ENCODE measurements at regions not wholly inside any gene's neighbourhood (a gene's known extent, or its start where the extent isn't known, plus 50 kb on each side); places are given as distances from the start of the nearest gene placed in this dataset.

DNA sequence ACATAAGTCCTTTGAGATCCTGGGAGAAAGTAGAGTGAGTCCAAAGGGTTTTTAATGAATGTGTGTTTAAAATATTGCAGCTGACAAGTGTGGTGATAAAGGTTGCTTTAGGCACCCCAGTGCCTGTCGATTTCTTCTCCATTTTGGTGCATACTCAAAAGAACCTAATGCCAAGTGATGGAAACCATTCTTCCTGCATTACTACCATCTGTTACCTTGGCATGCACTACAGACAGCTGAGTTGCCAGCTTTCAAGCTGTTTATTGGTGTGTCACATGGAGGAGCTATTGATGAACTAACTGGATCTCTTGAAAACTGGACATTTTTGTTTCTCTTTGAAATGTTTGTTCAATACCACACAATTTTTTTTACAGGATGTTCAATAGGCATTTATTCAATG is 350.0 kb downstream of the AKAIN1 start:
- DNase-seq: no peak

DNA sequence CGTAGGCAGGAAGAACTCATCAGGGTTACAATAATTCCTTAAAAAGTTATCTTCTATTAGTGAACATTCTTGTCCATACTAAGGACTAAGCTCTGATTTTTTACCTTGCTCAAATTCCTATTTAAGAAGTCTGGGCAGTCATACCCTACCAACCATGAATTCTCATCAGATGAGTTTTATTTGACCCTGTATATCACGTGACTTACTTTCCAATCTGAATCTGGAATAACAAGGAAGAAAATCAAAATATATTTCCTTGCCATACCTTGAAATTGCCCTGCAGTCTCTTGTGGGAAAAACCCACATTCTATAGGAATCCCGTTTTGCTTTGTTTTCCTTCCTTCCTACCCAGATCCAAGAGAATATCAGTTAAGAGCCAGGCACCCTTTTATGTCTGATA is 352.7 kb downstream of the AKAIN1 start:
- no peak for DNase-seq

DNA sequence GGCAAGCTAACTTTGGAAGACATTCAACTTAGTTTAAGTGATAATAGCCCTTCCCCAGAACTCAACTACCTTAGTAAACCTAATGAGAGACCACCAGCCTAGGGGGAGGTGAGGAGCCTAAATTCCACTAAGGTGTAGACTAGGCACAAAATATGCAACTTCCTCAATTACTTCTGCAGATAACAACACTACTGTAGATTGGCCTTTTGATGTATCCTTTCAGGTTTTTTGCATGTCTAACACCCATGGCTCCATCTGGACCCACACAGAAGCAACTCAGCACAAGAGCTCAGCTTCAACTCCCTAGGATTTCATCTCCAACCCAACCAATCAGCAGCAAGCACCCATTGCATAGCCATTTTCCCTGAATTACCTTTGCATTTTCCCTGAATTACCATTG is 353.3 kb downstream of the AKAIN1 start:
- no peak for DNase-seq

DNA sequence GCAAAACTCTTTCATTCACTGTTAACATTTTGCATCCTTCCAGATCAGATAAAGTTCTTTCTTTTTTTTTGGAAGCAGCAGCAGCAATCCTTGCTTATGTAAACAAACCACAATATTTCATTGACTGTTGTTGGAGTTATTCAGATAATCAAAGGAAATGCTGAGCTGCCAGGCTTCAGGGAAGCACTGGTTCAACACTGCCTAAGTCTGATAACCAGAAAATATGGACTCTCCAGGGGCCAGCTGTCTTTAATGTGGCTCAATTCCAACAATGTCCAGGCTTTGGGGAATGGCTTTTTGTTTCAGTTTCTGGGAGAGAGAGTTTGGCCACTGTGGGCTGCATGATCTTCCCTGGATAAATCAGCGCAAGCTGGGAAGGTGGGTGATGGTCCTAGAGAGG is 354.3 kb downstream of the AKAIN1 start:
- no peak for DNase-seq

DNA sequence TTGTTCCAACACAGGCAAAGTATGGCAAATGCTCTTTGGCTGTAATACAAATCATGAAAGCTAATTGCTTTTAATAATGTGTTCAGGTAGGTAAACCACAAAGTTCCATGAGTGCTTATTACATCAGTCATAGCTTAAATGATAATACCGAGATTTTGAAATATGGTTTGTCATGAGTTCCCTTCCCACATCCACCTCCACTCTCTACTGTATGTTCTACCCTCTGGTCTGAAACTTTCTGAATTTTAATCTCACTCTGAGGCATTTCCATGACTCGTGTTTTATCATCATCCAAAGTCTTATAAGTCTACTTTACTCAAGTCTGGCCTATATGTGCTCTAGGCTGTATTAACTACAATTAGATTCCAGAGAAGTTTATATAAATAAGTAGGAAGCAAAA is 354.8 kb downstream of the AKAIN1 start:
- no peak for DNase-seq

DNA sequence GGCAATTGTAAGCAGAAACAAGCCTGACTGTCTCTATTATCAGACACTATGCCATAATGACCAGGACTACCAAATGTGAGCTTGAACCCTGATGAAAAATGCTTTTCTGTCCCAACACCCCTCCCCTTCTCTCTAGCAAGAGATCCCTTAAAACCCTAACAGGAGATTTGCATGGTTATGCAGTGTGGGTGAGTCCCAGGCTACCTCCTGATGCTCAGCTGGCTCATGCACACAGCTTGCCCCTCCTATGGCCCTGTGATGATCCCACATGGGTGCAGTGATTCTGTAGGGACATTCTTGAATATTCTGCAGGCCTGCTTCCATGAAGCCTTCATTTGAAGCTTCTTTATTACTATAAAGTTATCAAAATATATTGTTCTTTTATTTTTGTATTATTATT is 357.4 kb downstream of the AKAIN1 start:
- DNase-seq: no peak

DNA sequence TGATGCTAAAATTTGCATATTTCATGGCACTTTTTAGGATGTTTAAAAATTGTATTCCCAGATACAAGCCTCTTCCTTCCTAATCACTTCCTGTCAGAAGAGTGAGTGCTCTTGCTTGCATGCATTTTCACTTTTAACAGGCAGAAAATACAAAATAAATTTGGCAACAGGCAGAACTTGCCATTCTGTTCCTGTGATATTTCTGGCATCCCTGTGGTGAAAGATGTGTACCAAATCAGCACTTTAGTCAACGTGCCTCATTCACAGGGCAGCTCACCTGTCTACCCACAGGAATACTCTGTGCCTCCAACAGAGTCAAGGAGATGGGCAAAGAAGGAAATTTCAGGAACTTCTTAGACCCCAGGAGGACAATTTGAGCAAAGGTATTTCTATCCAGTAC is 360.9 kb downstream of the AKAIN1 start:
- no peak for DNase-seq

DNA sequence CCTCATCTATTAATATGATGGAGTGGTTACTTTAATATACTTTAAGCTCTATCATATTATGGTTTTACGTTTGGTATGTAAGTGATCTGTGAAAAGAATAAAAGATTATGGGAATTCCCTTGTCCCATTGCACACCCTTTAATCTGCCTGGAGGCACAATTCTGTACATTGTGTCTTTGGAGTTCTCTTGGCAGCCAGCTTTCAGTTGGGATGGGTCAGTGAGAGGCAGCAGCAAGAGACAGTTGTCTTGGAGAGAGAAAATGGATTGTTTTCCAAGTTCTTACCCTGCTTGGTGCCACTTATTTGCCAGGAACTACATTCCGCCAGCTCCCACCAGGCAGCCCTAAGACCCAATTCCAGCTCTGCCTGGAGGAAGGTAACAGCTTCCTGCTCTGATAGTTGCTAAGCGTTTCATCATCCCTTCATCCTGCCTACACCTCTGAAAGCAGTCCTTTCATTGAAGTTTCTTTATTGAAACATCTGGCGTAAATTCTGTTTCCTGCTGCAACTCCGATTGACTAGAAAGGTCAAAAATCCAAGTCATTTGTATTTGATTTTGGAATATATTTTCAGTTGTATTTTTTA is 365.2 kb downstream of the AKAIN1 start:
- no peak for DNase-seq

DNA sequence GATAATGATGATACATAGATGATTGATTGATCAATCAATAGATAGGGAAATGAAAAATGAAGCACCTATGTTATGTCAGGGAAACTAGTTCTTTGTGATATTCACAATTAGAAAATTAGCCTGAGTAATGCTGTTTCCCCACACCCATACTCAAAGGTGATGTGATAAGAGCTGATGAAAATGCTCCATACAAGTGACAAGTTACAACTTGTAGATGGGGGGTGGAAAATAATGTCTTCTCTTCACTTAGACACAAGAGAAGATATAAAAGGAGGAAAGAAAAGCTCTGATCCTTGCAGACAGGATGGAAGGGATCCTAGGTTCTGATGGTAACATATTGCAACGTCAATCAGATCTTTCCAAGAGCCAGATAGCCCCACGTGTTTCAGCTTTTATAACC is 365.9 kb downstream of the AKAIN1 start:
- no peak for DNase-seq

DNA sequence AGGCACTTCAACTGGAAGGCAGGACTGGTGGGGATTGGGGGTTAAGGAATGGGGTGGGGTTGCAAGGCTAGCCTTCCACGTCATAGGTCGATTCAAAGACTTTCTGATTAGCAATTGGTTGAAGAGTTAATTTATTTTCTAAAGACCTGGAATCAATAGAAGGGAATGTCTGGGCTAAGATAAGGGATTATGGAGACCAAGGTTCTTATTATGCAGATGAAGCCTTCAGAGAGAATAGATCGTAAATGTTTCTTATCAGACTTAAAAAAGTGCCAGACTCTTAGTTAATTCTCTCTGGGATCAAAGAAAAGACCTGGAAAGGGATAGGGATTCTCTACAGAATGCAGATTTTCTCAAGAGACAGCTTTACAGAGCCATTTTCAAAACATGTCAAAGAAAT is 368.0 kb upstream of the DLGAP1 start:
- DNase-seq: no peak

DNA sequence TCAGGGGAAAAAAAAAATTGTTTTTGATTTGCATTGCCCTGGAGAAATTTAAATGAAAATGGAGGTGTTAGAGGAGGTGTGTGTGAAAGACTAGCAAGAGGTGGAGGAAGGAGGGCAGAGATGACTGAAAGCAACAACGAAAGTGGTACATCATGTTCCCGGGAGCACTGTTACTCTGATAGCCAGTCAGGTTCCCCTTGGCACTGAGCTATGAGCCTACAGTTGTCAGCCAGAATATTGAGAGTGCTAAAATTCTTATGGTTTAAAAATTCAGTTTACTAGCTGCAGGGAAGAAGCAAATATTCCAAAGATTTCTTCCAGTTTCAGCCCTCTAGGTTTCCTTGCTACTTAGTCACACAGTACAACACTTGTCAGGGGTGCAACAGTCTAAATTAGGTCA is 366.7 kb upstream of the DLGAP1 start:
- DNase-seq: no peak

DNA sequence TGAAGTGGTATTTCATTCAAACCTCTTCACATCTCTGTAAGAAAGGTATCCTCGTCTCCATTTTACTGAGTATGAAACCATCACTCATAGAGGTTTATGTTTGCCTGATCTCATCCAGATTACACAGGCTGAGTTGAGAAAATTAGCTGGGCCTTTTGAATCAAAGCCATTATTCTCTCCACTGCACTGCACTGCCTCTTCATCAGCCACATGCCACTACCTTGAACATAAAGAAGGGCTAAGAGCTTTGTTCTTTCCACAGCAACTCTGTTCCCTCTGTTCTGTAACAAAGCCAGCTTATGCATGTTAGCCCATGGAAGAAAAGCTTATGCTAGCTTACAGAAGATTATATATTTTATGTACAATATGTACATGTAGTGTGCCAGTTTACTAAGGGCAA is 362.6 kb upstream of the DLGAP1 start:
- no peak for DNase-seq

DNA sequence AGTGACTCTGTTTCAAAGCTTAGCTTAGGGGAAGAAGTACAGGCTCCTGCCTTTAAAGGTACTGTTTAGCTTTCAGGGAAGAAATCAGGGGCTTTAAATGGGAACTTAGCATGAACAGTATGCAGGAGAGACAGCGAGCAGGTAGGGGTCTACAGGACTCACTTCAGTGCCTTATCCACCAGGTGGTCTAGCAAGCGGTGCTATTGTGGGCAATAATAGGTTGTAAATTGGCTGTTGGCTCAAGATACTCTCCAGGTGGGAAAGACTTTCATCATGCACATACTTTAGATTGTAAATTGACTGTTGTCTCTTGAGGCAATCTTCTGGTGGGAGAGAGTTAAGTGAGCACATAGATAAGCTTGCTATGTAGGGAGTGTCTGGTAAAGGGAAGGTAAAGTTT is 358.6 kb upstream of the DLGAP1 start:
- no peak for DNase-seq

DNA sequence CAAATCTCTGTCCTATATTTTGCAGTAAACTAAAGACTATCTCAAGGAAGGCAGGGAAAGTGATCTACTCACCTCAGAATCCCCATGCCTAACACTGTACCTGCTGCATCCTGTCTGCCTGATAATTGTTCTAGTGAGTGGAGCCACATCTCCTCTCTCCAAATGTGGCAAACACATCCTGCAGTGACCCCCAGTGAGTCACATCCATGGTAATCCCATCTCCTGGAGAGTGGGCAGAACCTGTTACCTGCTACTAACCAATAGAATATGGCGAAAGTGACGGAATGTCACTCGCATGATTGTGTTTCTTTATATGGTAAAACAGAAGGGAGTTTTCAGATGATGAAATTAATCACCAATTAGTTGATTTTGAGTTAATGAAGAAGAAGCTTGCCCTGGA is 353.8 kb upstream of the DLGAP1 start:
- DNase-seq: no peak

DNA sequence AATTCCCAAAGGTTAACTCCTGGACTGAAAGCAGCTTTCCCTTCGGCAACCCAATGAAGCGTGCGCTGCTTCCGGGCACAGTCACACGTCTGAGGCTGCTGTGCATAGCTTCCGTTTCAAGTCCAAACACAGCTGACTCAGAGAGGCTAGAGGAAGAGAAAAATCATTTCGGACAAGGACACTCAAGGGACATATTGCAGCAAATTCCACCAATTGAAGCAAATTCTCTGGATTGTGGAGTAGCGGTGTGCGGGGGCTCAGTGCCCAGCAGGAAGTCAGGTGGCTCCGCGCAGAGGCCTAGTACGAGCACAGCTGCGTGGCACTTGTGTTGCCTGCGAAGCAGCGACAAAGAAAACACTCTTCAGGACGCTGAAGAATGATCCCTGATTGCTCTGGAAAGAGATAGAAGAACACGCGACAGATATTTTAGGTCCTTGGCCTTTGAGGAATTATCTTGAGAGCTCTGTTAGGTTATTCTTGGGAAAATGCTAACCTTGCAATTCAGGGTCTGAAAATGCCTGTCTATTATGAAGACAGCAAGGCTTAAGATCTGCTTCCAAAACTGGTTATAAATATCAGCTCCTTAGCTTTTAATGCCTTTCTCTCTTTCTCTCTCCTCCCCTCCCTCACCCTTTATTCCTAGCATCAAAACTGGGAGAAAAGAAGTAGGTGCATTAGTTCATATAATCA is 352.6 kb upstream of the DLGAP1 start:
- DNase-seq: no peak

DNA sequence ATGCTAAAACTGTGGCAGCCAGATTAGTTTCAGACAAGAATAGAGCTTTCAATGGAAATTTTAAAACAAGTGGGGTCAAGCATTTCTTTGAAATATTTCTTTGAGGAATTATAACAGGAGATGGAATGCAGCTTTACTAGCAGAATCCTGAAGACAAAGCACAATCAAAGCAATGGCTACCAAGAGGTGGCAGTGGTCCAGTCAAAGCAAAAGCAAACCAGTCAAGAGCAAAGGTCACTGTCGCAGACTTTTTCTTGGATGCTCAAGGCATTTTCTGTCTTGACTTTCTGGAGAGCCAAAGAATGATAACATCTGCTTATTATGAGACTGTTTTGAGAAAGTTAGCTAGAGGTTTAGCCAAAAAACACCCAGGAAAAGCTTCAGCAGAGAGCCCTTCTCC is 351.2 kb upstream of the DLGAP1 start:
- DNase-seq: no peak

DNA sequence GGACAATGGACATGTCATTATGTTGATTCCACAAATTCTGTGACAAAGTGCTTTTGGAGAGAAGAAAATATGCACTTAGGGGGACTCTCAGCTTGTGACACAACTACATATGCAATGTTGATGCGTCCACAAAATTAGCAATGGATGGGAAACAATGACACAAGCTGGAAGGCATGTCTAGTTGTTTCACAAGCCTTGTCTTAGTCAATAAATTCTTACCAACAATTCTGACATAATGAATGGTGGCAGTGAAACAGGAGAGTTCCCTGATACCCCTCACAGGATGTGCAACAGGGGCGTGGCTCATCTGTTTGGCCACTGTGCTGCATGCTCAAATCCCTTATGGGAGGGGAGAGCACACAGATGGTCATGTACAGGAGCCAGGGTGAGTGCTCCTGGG is 347.2 kb upstream of the DLGAP1 start:
- DNase-seq: no peak

DNA sequence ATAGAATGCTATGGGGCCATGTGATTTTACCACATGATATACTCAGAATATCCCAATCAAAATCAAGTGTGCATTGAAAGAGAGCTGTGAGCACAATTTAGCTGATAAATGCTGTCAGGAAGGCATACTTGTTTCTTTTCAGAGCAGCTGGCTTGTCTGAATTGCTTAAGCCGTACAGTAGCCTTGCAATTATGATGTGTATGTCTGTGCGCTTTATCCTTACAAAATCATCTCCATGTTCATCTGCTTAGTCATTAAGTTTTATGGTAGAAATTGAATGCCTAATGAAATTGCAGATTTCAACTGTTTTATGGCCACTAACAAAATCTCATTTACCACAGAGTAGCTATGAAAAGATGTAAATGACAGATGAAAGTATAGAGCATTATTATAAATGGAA is 346.0 kb upstream of the DLGAP1 start:
- DNase-seq: no peak

DNA sequence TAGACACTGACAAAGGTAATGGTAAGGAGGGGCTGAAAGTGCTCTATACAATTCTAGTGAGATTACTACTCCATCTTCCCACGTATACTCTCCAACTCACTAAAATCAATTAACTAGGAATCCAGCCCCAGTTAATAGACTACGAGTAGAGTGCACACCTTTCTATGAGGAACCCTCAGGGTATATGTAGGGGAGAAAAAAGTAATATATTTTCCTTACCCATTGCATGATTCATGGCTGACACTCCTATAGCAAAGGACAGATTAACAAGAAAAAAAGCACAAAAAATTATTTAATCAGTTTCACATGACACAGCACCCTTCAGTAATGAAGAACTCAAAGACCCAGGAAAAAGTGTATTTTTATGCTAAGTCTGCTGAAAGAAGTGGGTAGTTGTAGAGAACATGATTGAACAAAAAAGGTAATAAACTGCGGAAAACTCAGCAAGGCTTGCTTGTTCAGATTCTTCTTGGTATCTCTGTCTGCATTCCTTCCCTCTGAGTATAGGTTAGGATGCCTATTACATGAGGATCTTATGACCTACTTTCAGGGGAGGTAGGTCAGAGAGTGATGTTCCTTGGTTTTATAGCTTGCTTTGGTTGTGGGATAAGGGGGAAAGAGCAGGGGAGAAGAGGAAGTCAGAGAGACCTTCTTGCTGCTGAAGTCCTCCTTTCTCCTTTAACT is 342.0 kb upstream of the DLGAP1 start:
- DNase-seq: no peak

DNA sequence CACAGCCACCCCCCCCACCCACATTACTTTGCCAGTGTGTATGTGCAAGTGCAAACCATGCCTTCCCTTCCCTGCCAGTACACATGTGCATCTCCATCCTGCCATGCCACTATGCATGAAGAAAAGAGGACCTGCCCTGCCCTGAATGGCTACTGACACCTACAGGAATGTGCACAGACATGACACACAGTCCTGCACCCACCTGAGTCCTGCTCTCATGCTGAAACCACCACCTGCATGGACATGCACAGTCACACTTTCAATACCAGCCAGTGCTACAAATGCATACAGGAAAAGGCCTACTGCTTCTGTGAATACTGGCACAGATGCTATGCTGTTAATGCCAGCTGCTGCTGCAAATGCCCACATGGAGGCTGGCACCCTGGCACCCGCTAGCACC is 334.4 kb upstream of the DLGAP1 start:
- DNase-seq: no peak

DNA sequence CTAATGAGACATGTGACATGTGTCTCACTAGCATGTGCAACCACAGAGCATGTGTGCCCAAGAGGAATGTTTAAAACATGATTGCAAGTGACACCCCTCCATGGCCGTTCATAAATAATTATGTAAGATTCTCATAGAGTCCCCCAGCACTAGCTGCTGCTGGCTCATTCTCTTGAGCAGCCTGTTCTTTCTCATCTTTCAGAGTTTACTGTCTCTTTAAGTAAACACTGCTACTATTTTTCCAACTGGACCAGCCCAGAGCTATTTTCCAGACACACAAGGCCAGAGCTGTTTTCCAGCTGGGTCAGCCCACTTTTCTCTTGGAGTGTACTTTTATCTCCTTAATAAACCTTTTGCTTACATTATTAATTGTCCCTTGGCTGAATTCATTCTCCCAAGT is 326.8 kb upstream of the DLGAP1 start:
- DNase-seq: no peak

DNA sequence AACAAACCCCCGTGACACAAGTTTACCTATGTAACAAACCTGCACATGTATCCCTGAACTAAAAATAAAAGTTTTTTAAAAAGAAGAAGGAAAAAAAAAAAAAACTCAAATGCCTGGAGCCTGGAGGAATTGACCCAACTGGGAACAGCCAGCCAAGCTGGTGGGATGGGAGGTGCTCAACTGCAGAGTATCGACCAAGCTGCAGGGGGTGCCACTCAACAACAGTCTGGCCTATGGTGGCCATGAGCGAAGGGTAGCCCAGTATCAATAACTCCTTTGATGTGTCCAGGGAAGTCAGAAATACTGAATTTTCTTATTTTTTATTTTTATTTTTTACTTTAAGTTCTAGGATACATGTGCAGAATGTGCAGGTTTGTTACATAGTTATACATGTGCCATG is 310.3 kb upstream of the DLGAP1 start:
- no peak for DNase-seq

DNA sequence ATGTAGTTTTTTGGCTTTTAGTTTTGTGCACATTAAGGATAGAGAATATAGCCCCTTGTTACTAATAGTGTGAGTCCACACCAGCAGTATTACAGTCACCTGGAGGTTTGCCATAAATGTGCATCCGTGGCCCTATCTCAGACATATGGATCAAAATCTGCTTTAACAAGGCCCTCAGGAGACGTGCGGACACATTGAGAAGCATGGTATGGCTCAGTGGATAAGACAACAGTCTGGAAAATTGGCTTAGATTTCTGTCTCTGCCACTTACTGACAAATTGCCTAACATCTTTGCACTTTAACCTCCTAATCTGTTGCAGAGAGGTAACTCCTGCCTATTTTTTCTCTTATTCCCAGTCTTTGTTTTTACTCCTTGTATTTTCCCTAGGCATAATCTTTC is 307.2 kb upstream of the DLGAP1 start:
- no peak for DNase-seq

DNA sequence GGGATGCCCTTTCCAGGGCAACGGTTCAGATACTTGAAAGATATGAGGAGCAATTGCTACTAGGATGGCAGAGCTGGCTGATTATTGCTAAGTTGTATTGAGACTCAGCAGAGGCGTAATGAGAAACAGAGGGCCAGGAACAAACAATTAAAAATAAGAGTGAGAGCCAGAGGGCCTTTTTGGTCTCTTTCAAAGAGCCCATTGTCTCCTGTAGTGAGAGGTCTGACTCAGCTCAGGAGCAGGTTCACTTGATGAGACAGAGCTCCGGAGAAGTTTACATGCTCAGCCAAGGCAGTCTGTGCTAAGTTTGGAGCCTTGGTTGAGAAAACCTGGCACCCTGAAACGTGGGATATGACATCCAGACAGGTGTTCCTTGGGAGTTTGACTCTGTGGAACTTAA is 303.9 kb upstream of the DLGAP1 start:
- DNase-seq: no peak

DNA sequence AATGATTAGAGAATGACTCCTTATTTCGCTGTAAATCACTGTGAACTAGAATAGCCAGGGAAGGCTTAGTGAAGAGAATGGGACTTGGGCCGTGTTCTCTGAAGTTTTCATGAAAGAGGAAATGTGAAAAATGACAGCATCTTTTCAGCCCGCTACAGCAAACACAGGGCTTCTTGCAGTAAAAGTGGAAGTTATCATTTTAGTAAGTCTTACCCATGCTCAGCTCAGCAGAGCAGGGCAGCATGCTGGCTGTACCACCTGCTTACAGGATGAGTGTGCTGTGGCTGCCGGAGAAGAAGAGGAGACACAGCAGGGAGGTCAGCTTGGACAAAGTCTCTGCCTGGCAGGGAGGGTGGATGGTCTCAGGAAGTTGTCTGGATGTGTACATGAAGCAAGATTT is 300.7 kb upstream of the DLGAP1 start:
- DNase-seq: no peak
